Neuronal stem cell (in vitro differentiated cells): ENCODE measurements at regions not wholly inside any gene's neighbourhood (a gene's known extent, or its start where the extent isn't known, plus 50 kb on each side); places are given as distances from the start of the nearest gene placed in this dataset.
A peak's percentile ranks its signal among the peaks of the same experiment; 100 is the strongest.

Experiments
- DNase-seq: peaks from one replicate; pipeline ENCODE4 v3.0.0-alpha.2; 2013; ENCODE audit warnings: low spot score
- H2AFZ ChIP-seq: one replicate; pipeline ENCODE4 v1.6.1; 2013; ENCODE audit warnings: mild to moderate bottlenecking, low read length, inconsistent platforms
- H2AK5ac ChIP-seq: 2 replicates; pipeline ENCODE4 v1.6.1; 2013; ENCODE audit warnings: low read depth, mild to moderate bottlenecking, inconsistent platforms, low read length, moderate library complexity, mixed read lengths
- H2BK120ac ChIP-seq: 2 replicates; pipeline ENCODE4 v1.6.1; 2013; ENCODE audit warnings: low read depth, mild to moderate bottlenecking, inconsistent platforms, low read length, moderate library complexity, mixed read lengths
- H2BK12ac ChIP-seq: one replicate; pipeline ENCODE4 v1.6.1; 2013; ENCODE audit warnings: low read length, inconsistent platforms
- H2BK15ac ChIP-seq: 2 replicates; pipeline ENCODE4 v1.6.1; 2013; ENCODE audit warnings: mild to moderate bottlenecking, low read length, inconsistent platforms, mixed read lengths
- H2BK5ac ChIP-seq: one replicate; pipeline ENCODE4 v1.6.1; 2013; ENCODE audit warnings: inconsistent platforms, mild to moderate bottlenecking, low read length, moderate library complexity
- H3K14ac ChIP-seq: one replicate; pipeline ENCODE4 v1.6.1; 2013; ENCODE audit warnings: low read length, inconsistent platforms
- H3K18ac ChIP-seq: 2 replicates; pipeline ENCODE4 v1.6.1; 2013; ENCODE audit warnings: low read length, inconsistent platforms
- H3K23ac ChIP-seq: 2 replicates; pipeline ENCODE4 v1.6.1; 2013; ENCODE audit warnings: low read depth, mild to moderate bottlenecking, mixed read lengths, low read length, inconsistent platforms; ENCODE audit not compliant: poor library complexity
- H3K27ac ChIP-seq: replicated peaks from 3 replicates; pipeline ENCODE4 v1.5.1; 2013; ENCODE audit warnings: low read length, inconsistent platforms
- H3K27me3 ChIP-seq, 3 experiments: 2 replicates each; pipeline ENCODE4 v1.6.1; 2013; ENCODE audit warnings: low read length in 3 of 3, mild to moderate bottlenecking in 2 of 3, inconsistent platforms in 1 of 3, low read depth in 1 of 3, mixed read lengths in 1 of 3, moderate library complexity in 1 of 3; ENCODE audit not compliant: control insufficient read depth in 3 of 3, insufficient read depth in 3 of 3
- H3K36me3 ChIP-seq, 2 donors: replicated peaks in 1 of 2; 2 replicates each; pipeline ENCODE4 v1.6.1; 2013; ENCODE audit warnings: low read length in 2 of 2; ENCODE audit not compliant: control insufficient read depth in 2 of 2, insufficient read depth in 2 of 2
- H3K4ac ChIP-seq: 2 replicates; pipeline ENCODE4 v1.6.1; 2013; ENCODE audit warnings: inconsistent platforms, mild to moderate bottlenecking, low read length, moderate library complexity
- H3K4me1 ChIP-seq, 2 donors: 1 replicate in 1 of 2; 2 replicates in 1 of 2; pipeline ENCODE4 v1.6.1; 2013; ENCODE audit warnings: low read length in 2 of 2, low read depth in 1 of 2; ENCODE audit not compliant: control insufficient read depth in 2 of 2, insufficient read depth in 1 of 2
- H3K4me2 ChIP-seq: one replicate; pipeline ENCODE4 v1.6.1; 2013; ENCODE audit warnings: mild to moderate bottlenecking, low read length, inconsistent platforms; ENCODE audit not compliant: insufficient read depth, poor library complexity, severe bottlenecking
- H3K4me3 ChIP-seq, 2 donors: 2 replicates each; pipeline ENCODE4 v1.5.1; 2013; ENCODE audit warnings: low read length in 2 of 2, mild to moderate bottlenecking in 2 of 2, inconsistent platforms in 1 of 2, moderate library complexity in 1 of 2
- H3K79me1 ChIP-seq: one replicate; pipeline ENCODE4 v1.6.1; 2013; ENCODE audit warnings: low read depth, mild to moderate bottlenecking, inconsistent platforms, low read length, moderate library complexity
- H3K9ac ChIP-seq: one replicate; pipeline ENCODE4 v1.6.1; 2013; ENCODE audit warnings: mild to moderate bottlenecking, low read depth, low read length, inconsistent platforms; ENCODE audit not compliant: poor library complexity
- H3K9me3 ChIP-seq, 2 donors: replicated peaks in 1 of 2; 2 replicates each; pipeline versions ENCODE3 to v1.6.1; 2013; ENCODE audit warnings: low read length in 2 of 2, mild to moderate bottlenecking in 2 of 2, inconsistent platforms in 1 of 2, low read depth in 1 of 2, mixed read lengths in 1 of 2, moderate library complexity in 1 of 2; ENCODE audit not compliant: control insufficient read depth in 2 of 2, insufficient read depth in 1 of 2
- H4K8ac ChIP-seq: one replicate; pipeline ENCODE4 v1.6.1; 2013; ENCODE audit warnings: low read depth, mild to moderate bottlenecking, inconsistent platforms, low read length, moderate library complexity
- H4K91ac ChIP-seq: one replicate; pipeline ENCODE4 v1.6.1; 2013; ENCODE audit warnings: low read length, low read depth, mild to moderate bottlenecking, inconsistent platforms; ENCODE audit not compliant: poor library complexity
- WGBS, 2 donors: extraction: QIAGEN DNeasy Blood & Tissue Kit; methylation state at CpG; one replicate each; pipeline ENCODE4 v1.1.7; 2013; ENCODE audit warnings: missing lambda C conversion rate in 2 of 2, mixed read lengths in 1 of 2; ENCODE audit not compliant: insufficient read length in 2 of 2, insufficient replicate concordance in 1 of 2; ENCODE audit errors: extremely low coverage in 2 of 2; 5-methylcytosine and 5-hydroxymethylcytosine counted together

GRCh38 chr13:31864307-31864706 lies 125.0 kb downstream of the RXFP2 start:
- no peak overlapping the region for H2AFZ ChIP-seq
- no peak overlapping the region for H3K4me2 ChIP-seq
- H3K9me3 ChIP-seq, result no peaks in the 10 kb centered on the region
- H3K14ac ChIP-seq, result no peak overlapping the region
- H2AK5ac ChIP-seq, result no peak overlapping the region
- no CpG with 5 or more reads among the region's 2 CpGs for WGBS, 2 donors
- H3K4me1 ChIP-seq, result no peaks in the 10 kb centered on the region
- no peak overlapping the region for H3K4me3 ChIP-seq
- H2BK5ac ChIP-seq, result no peak overlapping the region
- no peak overlapping the region for H3K27ac ChIP-seq
- no peak overlapping the region for H3K4ac ChIP-seq
- H3K79me1 ChIP-seq, result no peaks in the 10 kb centered on the region
- H3K36me3 ChIP-seq, result no peaks in the 10 kb centered on the region
- no peak overlapping the region for H2BK12ac ChIP-seq
- no peak overlapping the region for H3K9ac ChIP-seq
- no peak overlapping the region for H2BK120ac ChIP-seq
- no peaks in the 10 kb centered on the region for H3K27me3 ChIP-seq
- DNase-seq, result no peak
- H4K91ac ChIP-seq, result no peak overlapping the region
- no peak overlapping the region for H2BK15ac ChIP-seq
- no peak overlapping the region for H3K23ac ChIP-seq
- H4K8ac ChIP-seq, result no peak overlapping the region
- no peak overlapping the region for H3K18ac ChIP-seq

GRCh38 chr13:31866099-31866498 lies 126.8 kb downstream of the RXFP2 start:
- H2BK12ac ChIP-seq, result no peak overlapping the region
- no peak overlapping the region for H3K27ac ChIP-seq
- H3K4me3 ChIP-seq, result no peak overlapping the region

GRCh38 chr13:31867709-31868108 lies 128.4 kb downstream of the RXFP2 start:
- no peaks in the 10 kb centered on the region for H3K4me1 ChIP-seq
- no peak overlapping the region for H3K4me3 ChIP-seq
- H3K9me3 ChIP-seq, result no peaks in the 10 kb centered on the region
- no peaks in the 10 kb centered on the region for H3K27me3 ChIP-seq
- no peak overlapping the region for H2AFZ ChIP-seq
- H3K4me2 ChIP-seq, result no peak overlapping the region
- H2BK5ac ChIP-seq, result no peak overlapping the region
- H3K4ac ChIP-seq, result no peak overlapping the region
- H3K79me1 ChIP-seq, result no peaks in the 10 kb centered on the region
- H3K14ac ChIP-seq, result no peak overlapping the region
- H2AK5ac ChIP-seq, result no peak overlapping the region
- no peak overlapping the region for H4K8ac ChIP-seq
- H3K27ac ChIP-seq, result no peak overlapping the region
- no peak overlapping the region for H3K9ac ChIP-seq
- no peak for DNase-seq
- H4K91ac ChIP-seq, result no peak overlapping the region
- H2BK12ac ChIP-seq, result no peak overlapping the region
- no peaks in the 10 kb centered on the region for H3K36me3 ChIP-seq
- no peak overlapping the region for H3K18ac ChIP-seq
- no peak overlapping the region for H2BK15ac ChIP-seq
- H2BK120ac ChIP-seq, result no peak overlapping the region
- no peak overlapping the region for H3K23ac ChIP-seq

More at GRCh38 chr13:31866099-31866498, 126.8 kb downstream of the RXFP2 start:
- H3K9me3 ChIP-seq, result no peaks in the 10 kb centered on the region
- no peak overlapping the region for H3K14ac ChIP-seq
- H2BK5ac ChIP-seq, result no peak overlapping the region
- no peak for DNase-seq
- no peak overlapping the region for H2BK15ac ChIP-seq
- H3K23ac ChIP-seq, result no peak overlapping the region
- H3K79me1 ChIP-seq, result no peaks in the 10 kb centered on the region
- no peaks in the 10 kb centered on the region for H3K36me3 ChIP-seq
- H4K8ac ChIP-seq, result no peak overlapping the region
- H3K4me2 ChIP-seq, result no peak overlapping the region
- H3K4ac ChIP-seq, result no peak overlapping the region
- H3K4me1 ChIP-seq, result no peaks in the 10 kb centered on the region
- no peak overlapping the region for H3K9ac ChIP-seq
- no peak overlapping the region for H2AFZ ChIP-seq
- no peaks in the 10 kb centered on the region for H3K27me3 ChIP-seq
- H4K91ac ChIP-seq, result no peak overlapping the region
- no peak overlapping the region for H2BK120ac ChIP-seq
- H3K18ac ChIP-seq, result no peak overlapping the region
- no peak overlapping the region for H2AK5ac ChIP-seq

GRCh38 chr13:31869582-31869981 lies 130.3 kb downstream of the RXFP2 start:
- Histone ChIP-seq H3K14ac (no peak overlapping the region), H3K4me3 (no peak overlapping the region), H2AK5ac (no peak overlapping the region), H4K91ac (peak overlapping the region; percentile 3), H2AFZ (no peak overlapping the region), H3K4me2 (no peak overlapping the region), H2BK15ac (no peak overlapping the region), H3K79me1 (no peaks in the 10 kb centered on the region), H2BK12ac (no peak overlapping the region), H2BK5ac (no peak overlapping the region), H3K18ac (no peak overlapping the region), H3K9ac (no peak overlapping the region), H3K27me3 (no peaks in the 10 kb centered on the region), H3K4ac (no peak overlapping the region), H2BK120ac (no peak overlapping the region), H3K23ac (no peak overlapping the region), H3K4me1 (no peaks in the 10 kb centered on the region), H3K36me3 (no peaks in the 10 kb centered on the region), H4K8ac (no peak overlapping the region), H3K9me3 (no peaks in the 10 kb centered on the region), H3K27ac (no peak overlapping the region)
- no peak for DNase-seq
- WGBS, 2 donors, result no CpG with 5 or more reads among the region's 2 CpGs
